GM23338 (cell line): ENCODE measurements at regions not wholly inside any gene's neighbourhood (a gene's known extent, or its start where the extent isn't known, plus 50 kb on each side); places are given as distances from the start of the nearest gene placed in this dataset.

ENCODE experiments used
- ATAC-seq: fragments of 200-7000 bp; cut with Tn5 transposase; 3 replicates; pipeline ENCODE4 v1.9.1; 2020
- DNase-seq: peaks from one replicate; pipeline ENCODE4 v3.0.0-alpha.2; 2015; ENCODE audit warnings: low spot score
- H2AFZ ChIP-seq: fragments of 200-600 bp; sonication (generic); 2 replicates; pipeline ENCODE4 v1.8.0; 2016; ENCODE audit warnings: antibody characterized with exemption, mild to moderate bottlenecking, moderate library complexity
- H3F3A ChIP-seq: fragments of 200-600 bp; sonication (generic); replicated peaks from 2 replicates; pipeline ENCODE4 v1.8.0; 2017; ENCODE audit warnings: antibody characterized with exemption, mixed run types, low read depth
- H3K27ac ChIP-seq: fragments of 200-600 bp; sonication (generic); 2 replicates; pipeline ENCODE4 v1.6.1; 2016; ENCODE audit warnings: low read depth
- H3K27me3 ChIP-seq: fragments of 200-600 bp; sonication (generic); 2 replicates; pipeline ENCODE4 v1.8.0; 2016; ENCODE audit warnings: mild to moderate bottlenecking, mixed run types, moderate library complexity; ENCODE audit not compliant: insufficient read depth
- H3K36me3 ChIP-seq: fragments of 200-600 bp; sonication (generic); 2 replicates; pipeline ENCODE4 v1.8.0; 2016; ENCODE audit warnings: mild to moderate bottlenecking; ENCODE audit not compliant: insufficient read depth
- H3K4me1 ChIP-seq: fragments of 200-600 bp; sonication (generic); 2 replicates; pipeline ENCODE4 v1.8.0; 2016; ENCODE audit warnings: mild to moderate bottlenecking, moderate library complexity; ENCODE audit not compliant: insufficient read depth
- H3K4me2 ChIP-seq: fragments of 200-600 bp; sonication (generic); 2 replicates; pipeline ENCODE4 v1.7.1; 2017; ENCODE audit warnings: mixed run types
- H3K4me3 ChIP-seq: fragments of 200-600 bp; sonication (generic); 2 replicates; pipeline ENCODE4 v1.6.1; 2016; ENCODE audit warnings: mixed run types
- H3K79me2 ChIP-seq: fragments of 200-600 bp; sonication (generic); replicated peaks from 2 replicates; pipeline ENCODE4 v1.8.0; 2017; ENCODE audit warnings: mild to moderate bottlenecking; ENCODE audit not compliant: insufficient read depth
- H3K9me2 ChIP-seq: fragments of 200-600 bp; sonication (generic); 2 replicates; pipeline ENCODE4 v1.8.0; 2017; ENCODE audit not compliant: insufficient read depth
- H4K20me1 ChIP-seq: fragments of 200-600 bp; sonication (generic); replicated peaks from 2 replicates; pipeline ENCODE4 v1.8.0; 2017; ENCODE audit warnings: mild to moderate bottlenecking; ENCODE audit not compliant: insufficient read depth
- H3K27ac Mint-ChIP-seq: 2 replicates; pipeline ENCODE4 v1.8.0; 2020; ENCODE audit warnings: inconsistent platforms, mild to moderate bottlenecking, moderate library complexity, mixed read lengths
- H3K27me3 Mint-ChIP-seq: 3 replicates; pipeline ENCODE4 v1.8.0; 2022; ENCODE audit warnings: low read depth, mild to moderate bottlenecking, moderate library complexity, mixed read lengths, inconsistent platforms; ENCODE audit not compliant: insufficient read depth, poor library complexity
- H3K36me3 Mint-ChIP-seq: 3 replicates; pipeline ENCODE4 v1.8.0; 2021; ENCODE audit warnings: low read depth, mild to moderate bottlenecking, inconsistent platforms, moderate library complexity, mixed read lengths
- H3K4me1 Mint-ChIP-seq: 3 replicates; pipeline ENCODE4 v1.8.0; 2020; ENCODE audit warnings: mild to moderate bottlenecking, inconsistent platforms, mixed read lengths
- H3K4me3 Mint-ChIP-seq: 3 replicates; pipeline ENCODE4 v1.8.0; 2021; ENCODE audit warnings: moderate library complexity, mild to moderate bottlenecking, inconsistent platforms, mixed read lengths
- H3K9me3 Mint-ChIP-seq: 3 replicates; pipeline ENCODE4 v1.8.0; 2020; ENCODE audit warnings: moderate library complexity, mild to moderate bottlenecking, inconsistent platforms, mixed read lengths
- CREB1 ChIP-seq: fragments of 250-450 bp; sonication (Bioruptor Pico); IDR thresholded peaks from 2 replicates; pipeline ENCODE4 v1.5.0; 2020; ENCODE audit warnings: low read depth, mild to moderate bottlenecking, moderate library complexity
- CTCF ChIP-seq, 2 experiments: fragments of 200-600 bp in 1 of 2; sonication (generic) in 1 of 2; conservative IDR thresholded peaks; 2 replicates each; pipeline versions ENCODE4 v1.5.1 to v1.6.1; 2016 to 2017; ENCODE audit warnings: antibody characterized with exemption in 2 of 2, low read depth in 2 of 2, mild to moderate bottlenecking in 2 of 2, moderate library complexity in 1 of 2
- ETS1 ChIP-seq: IDR thresholded peaks from 2 replicates; pipeline ENCODE4 v1.6.1; 2016; ENCODE audit warnings: antibody characterized with exemption
- EZH2 ChIP-seq: fragments of 200-600 bp; sonication (generic); IDR thresholded peaks from one replicate; pipeline ENCODE4 v1.8.0; 2017; ENCODE audit warnings: antibody characterized with exemption, mild to moderate bottlenecking, low read depth; ENCODE audit not compliant: unreplicated experiment
- JUNB ChIP-seq: IDR thresholded peaks from one replicate; pipeline ENCODE4 v1.6.1; 2016; ENCODE audit warnings: antibody characterized with exemption; ENCODE audit not compliant: unreplicated experiment
- NANOG ChIP-seq: IDR thresholded peaks from 2 replicates; pipeline ENCODE4 v1.6.1; 2016; ENCODE audit warnings: antibody characterized with exemption, borderline replicate concordance
- POLR2AphosphoS5 ChIP-seq: IDR thresholded peaks from 2 replicates; pipeline ENCODE4 v1.6.1; 2016; ENCODE audit warnings: antibody characterized with exemption, low read depth
- STAT1 ChIP-seq: IDR thresholded peaks from one replicate; pipeline ENCODE4 v1.6.1; 2016; ENCODE audit warnings: antibody characterized with exemption; ENCODE audit not compliant: unreplicated experiment
- ZNF114 ChIP-seq: fragments of 250-450 bp; sonication (Bioruptor Pico); IDR thresholded peaks from 2 replicates; pipeline ENCODE4 v1.5.0; 2020; ENCODE audit warnings: mild to moderate bottlenecking, moderate library complexity
- ZNF331 ChIP-seq: fragments of 250-450 bp; sonication (Bioruptor Pico); IDR thresholded peaks from 2 replicates; pipeline ENCODE4 v1.5.0; 2020; ENCODE audit warnings: low read depth, mild to moderate bottlenecking, moderate library complexity
- ZNF462 ChIP-seq: fragments of 250-450 bp; sonication (Bioruptor Pico); IDR thresholded peaks from 2 replicates; pipeline ENCODE4 v1.5.0; 2020; ENCODE audit warnings: mild to moderate bottlenecking, moderate library complexity

GRCh38 chr3:158005391-158006100 is 100.7 kb downstream of the SHOX2 start (continued):
- TF ChIP-seq POLR2AphosphoS5 = no peak
- no peak for TF ChIP-seq ZNF114
- no peak for TF ChIP-seq ZNF331 (CRISPR knock-in tag)
- no peak for TF ChIP-seq NANOG
- no peak for TF ChIP-seq ETS1

GRCh38 chr3:157999246-157999645 is 107.0 kb downstream of the SHOX2 start:
- no peaks in the 10 kb centered on the region for H4K20me1 ChIP-seq
- H3K9me2 ChIP-seq = no peaks in the 10 kb centered on the region
- no peak overlapping the region for H2AFZ ChIP-seq
- no peaks in the 10 kb centered on the region for H3K4me1 ChIP-seq
- no peak overlapping the region for H3K27ac Mint-ChIP-seq
- no peak overlapping the region for H3K4me2 ChIP-seq
- peaks cover 1% of the 10 kb centered on the region for H3K27me3 Mint-ChIP-seq
- ATAC-seq (no peak), DNase-seq (no peak)
- H3K79me2 ChIP-seq = no peaks in the 10 kb centered on the region
- no peaks in the 10 kb centered on the region for H3F3A ChIP-seq
- no peaks in the 10 kb centered on the region for H3K36me3 ChIP-seq
- no peaks in the 10 kb centered on the region; the same call in 2 of the 3 replicates for H3K4me1 Mint-ChIP-seq
- no peaks in the 10 kb centered on the region for H3K36me3 Mint-ChIP-seq
- H3K27me3 ChIP-seq = no peaks in the 10 kb centered on the region
- peaks cover 25% of the 10 kb centered on the region for H3K9me3 Mint-ChIP-seq
- H3K27ac ChIP-seq = no peak overlapping the region
- H3K4me3 ChIP-seq = no peak overlapping the region
- H3K4me3 Mint-ChIP-seq = no peak overlapping the region
- TF ChIP-seq ETS1 (no peak), NANOG (no peak), CREB1 (CRISPR knock-in tag) (no peak), POLR2AphosphoS5 (no peak), EZH2 (no peak), ZNF114 (no peak), ZNF331 (CRISPR knock-in tag) (no peak), CTCF (conservative IDR thresholded peaks at IDR 0.05; ENCODE audit: low read depth in 2 of 2) (no peak), STAT1 (no peak), JUNB (no peak), ZNF462 (CRISPR knock-in tag) (no peak)
